Tibial nerve (tissue), 4 donors: ENCODE measurements at regions not wholly inside any gene's neighbourhood (a gene's known extent, or its start where the extent isn't known, plus 50 kb on each side); places are given as distances from the start of the nearest gene placed in this dataset.

ENCODE experiments used
- DNase-seq, 2 donors: peaks; one replicate each; pipeline ENCODE4 v3.0.0-alpha.2; 2019; ENCODE audit warnings: low spot score in 2 of 2
- H3K27ac ChIP-seq, 4 donors: fragments of 200-600 bp; sonication (generic) in 3 of 4; one replicate each; pipeline ENCODE4 v1.5.1; 2017 to 2019; ENCODE audit warnings: mild to moderate bottlenecking in 1 of 4
- H3K27me3 ChIP-seq, 2 donors: fragments of 200-600 bp; sonication (generic) in 1 of 2; one replicate each; pipeline versions ENCODE4 v1.5.1 to v1.6.0; 2017 to 2019
- H3K36me3 ChIP-seq, 3 donors: fragments of 200-600 bp; sonication (generic); one replicate each; pipeline ENCODE4 v1.5.1; 2018 to 2019
- H3K4me1 ChIP-seq, 4 donors: fragments of 200-600 bp; sonication (generic) in 3 of 4; one replicate each; pipeline ENCODE4 v1.5.1; 2017 to 2019
- H3K4me3 ChIP-seq, 4 donors: fragments of 200-600 bp; sonication (generic) in 3 of 4; one replicate each; pipeline ENCODE4 v1.5.1; 2017 to 2019; ENCODE audit warnings: mild to moderate bottlenecking in 1 of 4, moderate library complexity in 1 of 4
- H3K9me3 ChIP-seq, 4 donors: fragments of 200-600 bp; sonication (generic) in 3 of 4; one replicate each; pipeline ENCODE4 v1.5.1; 2017 to 2019
- CTCF ChIP-seq, 5 experiments: fragments of 200-600 bp in 3 of 5; fragments of 450-650 bp in 2 of 5; sonication (generic) in 3 of 5; IDR thresholded peaks; one replicate each; pipeline ENCODE4 v1.5.1; 2016 to 2019; ENCODE audit warnings: antibody characterized with exemption in 5 of 5, mild to moderate bottlenecking in 3 of 5, moderate library complexity in 2 of 5
- EP300 ChIP-seq, 2 donors: sonication (generic); formaldehyde crosslinking; IDR thresholded peaks; one replicate each; pipeline ENCODE4 v1.6.1; 2017; ENCODE audit warnings: antibody characterized with exemption in 2 of 2, mild to moderate bottlenecking in 1 of 2
- POLR2A ChIP-seq, 2 donors: fragments of 450-650 bp; IDR thresholded peaks; one replicate each; pipeline ENCODE4 v1.6.1; 2017; ENCODE audit warnings: antibody characterized with exemption in 2 of 2, mild to moderate bottlenecking in 2 of 2, moderate library complexity in 2 of 2
- WGBS, 2 donors: methylation state at CpG; one replicate each; pipeline ENCODE4 v1.1.5; 2018; 5-methylcytosine and 5-hydroxymethylcytosine counted together

- H3K27me3 ChIP-seq = peaks cover 0 to 35% of the 10 kb centered on the region in 2 donors
- no peak overlapping the region for H3K4me3 ChIP-seq
- H3K4me1 ChIP-seq = peaks cover 0 to 7% (median 0%) of the 10 kb centered on the region in 4 donors
- TF ChIP-seq EP300 (IDR thresholded peaks at IDR 0.05) (no peak), CTCF (IDR thresholded peaks at IDR 0.05) (no peak), POLR2A (IDR thresholded peaks at IDR 0.05) (no peak)
- H3K9me3 ChIP-seq = no peaks in the 10 kb centered on the region
- 69 to 72% methylated on average over 6 to 7 of the region's 7 CpGs for WGBS, 2 donors
- no peak for DNase-seq
- H3K36me3 ChIP-seq = no peaks in the 10 kb centered on the region
- H3K27ac ChIP-seq = no peak overlapping the region
Measured at GRCh38 chr11:120012245-120012644, 125.7 kb downstream of the TRIM29 start.

- Histone ChIP-seq H3K4me1 (peaks cover 0 to 7% (median 0%) of the 10 kb centered on the region in 4 donors), H3K36me3 (no peaks in the 10 kb centered on the region), H3K27me3 (peaks cover 0 to 31% of the 10 kb centered on the region in 2 donors), H3K9me3 (no peaks in the 10 kb centered on the region), H3K4me3 (no peak overlapping the region), H3K27ac (no peak overlapping the region)
- DNase-seq = no peak
- TF ChIP-seq EP300 (IDR thresholded peaks at IDR 0.05) = no peak
- TF ChIP-seq POLR2A (IDR thresholded peaks at IDR 0.05) = no peak
- TF ChIP-seq CTCF (IDR thresholded peaks at IDR 0.05) = no peak
- 77 to 80% methylated on average over 10 of the region's 10 CpGs for WGBS, 2 donors
Measured at GRCh38 chr11:120011836-120012235, 126.1 kb downstream of the TRIM29 start.

- Histone ChIP-seq H3K4me3 (no peak overlapping the region), H3K27me3 (peaks cover 0 to 29% of the 10 kb centered on the region in 2 donors), H3K9me3 (no peaks in the 10 kb centered on the region), H3K27ac (no peak overlapping the region), H3K4me1 (peaks cover 0 to 7% (median 0%) of the 10 kb centered on the region in 4 donors), H3K36me3 (no peaks in the 10 kb centered on the region)
- 50 to 56% methylated on average over 9 of the region's 9 CpGs for WGBS, 2 donors
- DNase-seq = no peak
- TF ChIP-seq CTCF (IDR thresholded peaks at IDR 0.05) = no peak
- TF ChIP-seq POLR2A (IDR thresholded peaks at IDR 0.05) = no peak
- TF ChIP-seq EP300 (IDR thresholded peaks at IDR 0.05) = no peak
Measured at GRCh38 chr11:120010775-120011174, 127.1 kb downstream of the TRIM29 start.

GRCh38 chr11:120009938-120010337, 128.0 kb downstream of the TRIM29 start:
- H3K9me3 ChIP-seq = no peaks in the 10 kb centered on the region
- H3K4me1 ChIP-seq = peaks cover 0 to 7% (median 0%) of the 10 kb centered on the region in 4 donors
- no peak overlapping the region for H3K4me3 ChIP-seq
- H3K36me3 ChIP-seq = no peaks in the 10 kb centered on the region
- DNase-seq = no peak
- 80 to 88% methylated on average over 4 of the region's 4 CpGs for WGBS, 2 donors
- H3K27me3 ChIP-seq = peaks cover 0 to 26% of the 10 kb centered on the region in 2 donors
- H3K27ac ChIP-seq = no peak overlapping the region
- TF ChIP-seq EP300 (IDR thresholded peaks at IDR 0.05) (no peak), POLR2A (IDR thresholded peaks at IDR 0.05) (no peak), CTCF (IDR thresholded peaks at IDR 0.05) (no peak)

- no peaks in the 10 kb centered on the region for H3K36me3 ChIP-seq
- H3K4me1 ChIP-seq = no peaks in the 10 kb centered on the region
- no peak overlapping the region for H3K4me3 ChIP-seq
- H3K9me3 ChIP-seq = no peaks in the 10 kb centered on the region
- H3K27ac ChIP-seq = no peak overlapping the region
- TF ChIP-seq POLR2A (IDR thresholded peaks at IDR 0.05) (no peak), CTCF (IDR thresholded peaks at IDR 0.05) (no peak), EP300 (IDR thresholded peaks at IDR 0.05) (no peak)
- WGBS, 2 donors = 81 to 85% methylated on average over 4 of the region's 4 CpGs
- H3K27me3 ChIP-seq = peaks cover 0 to 9% of the 10 kb centered on the region in 2 donors
- DNase-seq = no peak
Measured at GRCh38 chr11:120007144-120007543, 130.8 kb downstream of the TRIM29 start.
